ENCODE measurements at regions not wholly inside any gene's neighbourhood (a gene's known extent, or its start where the extent isn't known, plus 50 kb on each side); places are given as distances from the start of the nearest gene placed in this dataset.
"Not testable (repeated sequence)": the region's sequence is repeated elsewhere in the genome, so short reads cannot be mapped to it uniquely, and the experiment has no call there.

DNA sequence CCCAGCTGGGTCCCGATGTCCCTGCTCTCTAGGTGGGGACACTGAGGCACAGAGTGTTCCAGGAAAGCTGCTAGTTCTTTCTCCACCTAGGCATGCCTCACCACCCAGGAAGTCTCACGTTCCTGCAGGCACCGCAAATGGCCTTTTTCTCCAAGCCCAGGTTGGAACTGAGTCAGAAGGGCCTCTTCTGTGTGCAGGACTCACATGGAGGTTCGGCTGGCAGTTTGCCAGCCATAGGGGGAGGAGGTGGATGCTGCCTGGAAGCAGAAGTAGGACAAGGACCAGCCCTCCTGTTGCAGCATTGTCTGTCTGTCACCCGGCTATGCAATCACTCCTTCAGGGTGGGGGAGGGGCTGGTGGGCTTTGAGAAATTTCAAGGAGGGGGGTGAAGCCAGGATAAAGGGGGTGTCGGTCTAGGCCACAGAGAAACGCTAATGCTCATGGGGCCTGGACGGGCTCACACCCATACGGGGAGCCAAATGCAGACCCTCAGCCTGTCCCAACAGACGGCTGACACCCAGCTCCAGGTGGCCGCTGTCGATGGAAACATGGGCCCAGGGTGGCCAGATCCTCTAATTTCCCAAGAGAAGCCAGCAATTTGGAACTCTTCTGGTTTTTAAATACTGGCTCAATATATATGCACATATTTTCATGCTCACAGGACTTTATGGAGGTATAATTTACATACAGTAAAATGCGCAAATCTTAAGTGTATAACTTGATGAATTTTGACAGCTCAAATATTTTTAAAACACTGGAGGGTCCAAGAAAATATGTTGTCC lies 120.5 kb downstream of the PHETA1 start:
- no peak for DNase-seq (ENCODE audit: low read depth)

DNA sequence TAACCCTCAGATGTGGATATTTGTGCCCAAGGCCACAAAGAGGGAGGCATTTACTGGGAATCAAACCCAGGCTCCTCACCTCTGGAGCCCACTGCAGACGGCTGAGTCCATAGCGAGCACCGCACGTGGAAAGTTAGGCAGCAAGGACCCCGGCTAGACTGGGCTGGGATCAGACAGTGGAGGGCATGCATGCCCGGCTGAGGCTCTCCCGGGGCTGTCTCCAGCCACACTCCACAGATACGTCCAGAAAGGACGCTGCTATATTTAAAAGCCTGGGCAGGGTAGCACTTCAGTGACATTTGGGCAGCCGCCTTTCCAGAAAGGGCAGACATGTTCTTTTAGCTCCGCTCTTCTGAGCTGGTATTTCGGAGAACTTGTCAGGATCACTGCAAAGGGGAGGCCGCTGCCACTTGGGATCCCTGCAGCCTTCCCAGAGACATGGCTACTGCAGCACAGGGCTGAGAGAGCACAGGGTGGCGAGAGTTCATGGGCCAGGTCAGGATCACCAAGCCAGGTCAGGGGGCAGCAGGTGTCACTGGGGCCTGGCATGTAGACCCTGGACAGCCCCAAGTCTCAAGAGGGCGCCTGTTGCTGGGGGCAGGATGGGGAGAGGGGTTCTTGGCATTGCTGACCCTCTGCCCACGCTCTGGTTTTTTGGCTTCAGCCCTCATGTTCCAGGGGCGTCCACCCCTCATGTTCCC lies 121.7 kb downstream of the PHETA1 start:
- no peak for DNase-seq (ENCODE audit: low read depth)

DNA sequence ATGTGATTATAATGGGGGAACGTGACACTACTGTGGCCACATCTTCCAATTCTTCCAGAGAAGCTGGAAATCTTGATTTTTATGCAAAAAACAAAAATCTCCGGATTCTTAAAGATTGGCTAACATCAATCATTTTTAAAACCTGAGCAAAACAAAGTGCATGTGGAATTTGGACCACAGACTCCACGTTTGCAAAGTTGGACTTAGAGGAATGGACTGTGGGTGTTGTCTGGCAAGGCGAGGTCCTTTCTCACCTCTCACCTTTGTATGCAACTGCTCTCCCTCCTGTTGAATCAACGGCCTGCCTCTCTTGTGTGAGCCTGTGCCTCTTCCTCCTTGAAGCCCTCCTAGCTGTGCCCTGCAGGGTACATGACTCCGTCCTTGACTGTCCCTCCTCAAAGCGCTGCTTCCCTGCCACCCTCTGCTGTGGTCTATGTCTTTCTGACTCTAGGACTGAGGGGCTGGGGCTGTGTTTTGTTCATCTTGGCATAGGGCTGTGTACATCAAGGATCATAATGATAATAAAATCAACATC lies 122.4 kb downstream of the PHETA1 start:
- no peak for DNase-seq (ENCODE audit: low read depth)

DNA sequence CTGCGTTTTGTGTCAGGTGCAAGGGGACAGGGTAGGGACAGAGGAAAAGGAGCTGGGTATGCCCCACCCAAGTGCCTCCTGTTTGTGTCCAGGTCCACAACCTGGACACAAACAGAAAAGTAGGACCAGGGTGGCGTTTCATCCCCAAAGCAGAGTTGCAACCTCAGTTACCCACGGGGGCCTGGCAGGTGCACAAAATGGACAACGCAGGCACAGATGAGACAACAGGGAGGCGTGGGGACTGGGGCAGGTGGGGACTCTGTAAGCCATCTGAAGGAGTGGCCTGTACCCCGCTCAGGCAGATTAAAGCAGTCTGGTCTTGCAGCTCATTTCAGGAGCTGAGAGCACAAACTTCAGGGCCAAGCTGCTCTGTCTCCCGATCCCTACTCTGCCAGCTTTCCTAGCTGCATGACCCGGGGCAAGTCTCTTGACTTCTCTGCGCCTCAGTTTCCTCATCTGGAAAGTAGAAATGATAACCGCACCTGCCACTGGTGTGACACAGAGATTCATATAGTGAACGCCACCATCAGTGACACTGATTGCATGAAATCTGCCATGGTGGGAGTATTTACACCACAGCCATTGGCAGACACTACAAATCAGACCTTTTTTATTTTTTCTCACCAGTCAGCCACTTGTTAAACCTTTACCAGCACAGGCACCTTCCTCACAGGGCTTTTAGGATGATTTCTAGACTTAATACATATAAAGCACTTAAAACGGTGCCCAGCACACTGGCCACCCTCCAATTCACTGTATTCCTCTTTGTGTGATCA lies 123.0 kb downstream of the PHETA1 start:
- no peak for DNase-seq (ENCODE audit: low read depth)

DNA sequence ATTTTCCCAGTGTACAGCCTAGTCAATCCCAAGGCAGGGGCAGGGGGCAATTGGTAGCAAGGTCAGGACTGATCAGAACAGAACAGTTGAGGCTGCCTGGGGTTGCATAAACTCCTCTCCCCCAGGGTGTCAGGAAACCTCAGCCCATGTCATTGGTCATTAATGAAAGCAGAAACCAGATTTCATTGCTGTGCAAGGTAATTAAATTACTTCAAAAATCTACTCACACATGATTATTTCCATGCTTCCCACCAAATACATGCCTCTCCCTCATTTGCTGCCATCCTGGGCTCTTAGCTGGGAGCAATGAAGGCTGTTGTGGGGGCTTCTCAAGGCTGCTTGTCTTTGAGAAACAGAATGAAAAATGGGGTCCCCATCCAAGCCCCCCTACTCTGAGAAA lies 124.2 kb downstream of the PHETA1 start:
- no peak for DNase-seq (ENCODE audit: low read depth)

DNA sequence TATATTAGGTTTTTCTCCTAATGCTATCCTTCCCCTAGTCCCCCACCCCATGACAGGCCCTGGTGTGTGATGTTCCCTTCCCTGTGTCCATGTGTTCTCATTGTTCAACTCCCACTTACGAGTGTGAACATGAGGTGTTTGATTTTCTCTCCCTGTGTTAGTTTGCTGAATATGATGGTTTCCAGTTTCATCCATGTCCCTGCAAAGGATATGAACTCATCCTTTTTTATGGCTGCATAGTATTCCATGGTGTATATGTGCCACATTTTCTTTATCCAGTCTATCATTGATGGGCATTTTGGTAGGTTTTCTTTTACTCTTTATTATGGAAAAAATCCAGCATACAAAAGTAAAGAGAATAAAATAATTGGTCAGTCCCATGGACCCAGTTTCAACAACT lies 126.1 kb downstream of the PHETA1 start:
- not testable (repeated sequence) for DNase-seq (ENCODE audit: low read depth)

DNA sequence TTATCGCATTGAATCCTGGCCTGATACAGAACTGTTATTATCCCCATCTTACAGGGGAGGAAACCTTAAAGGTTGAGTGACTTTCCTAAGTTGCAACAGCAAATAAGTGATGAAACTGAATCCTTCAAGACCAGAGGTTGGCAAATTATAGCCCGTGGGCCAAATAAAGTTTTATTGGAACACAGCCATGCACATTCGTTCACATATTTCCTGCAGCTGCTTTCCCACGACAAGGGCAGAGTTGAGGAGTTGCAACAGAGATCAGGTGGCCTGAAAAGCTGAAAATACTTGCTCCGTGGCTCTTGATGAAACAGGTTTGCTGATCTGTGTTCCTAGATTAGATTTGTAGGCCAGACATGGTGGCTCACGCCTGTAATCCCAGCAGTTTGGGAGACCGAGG lies 126.7 kb downstream of the PHETA1 start:
- no peak for DNase-seq (ENCODE audit: low read depth)

DNA sequence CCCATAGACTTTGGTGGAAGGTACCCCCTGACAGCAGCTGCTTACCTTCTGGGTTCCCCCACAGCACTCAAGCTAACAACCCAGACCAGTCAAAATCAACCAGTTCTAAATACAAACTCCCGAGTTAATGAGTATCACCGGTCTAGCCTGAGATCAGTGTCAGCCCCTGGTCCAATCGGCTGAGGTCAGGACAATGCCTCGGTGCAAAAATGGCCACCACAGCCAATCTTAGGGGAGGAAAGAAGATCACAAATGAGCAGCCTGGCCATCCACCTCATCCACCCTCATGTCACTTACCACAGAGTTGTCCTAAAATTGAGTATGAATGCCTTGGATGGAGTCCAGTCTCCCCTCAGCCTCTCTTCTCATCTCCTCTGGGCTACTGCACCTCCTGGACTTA lies 128.5 kb downstream of the PHETA1 start:
- no peak for DNase-seq (ENCODE audit: low read depth)

DNA sequence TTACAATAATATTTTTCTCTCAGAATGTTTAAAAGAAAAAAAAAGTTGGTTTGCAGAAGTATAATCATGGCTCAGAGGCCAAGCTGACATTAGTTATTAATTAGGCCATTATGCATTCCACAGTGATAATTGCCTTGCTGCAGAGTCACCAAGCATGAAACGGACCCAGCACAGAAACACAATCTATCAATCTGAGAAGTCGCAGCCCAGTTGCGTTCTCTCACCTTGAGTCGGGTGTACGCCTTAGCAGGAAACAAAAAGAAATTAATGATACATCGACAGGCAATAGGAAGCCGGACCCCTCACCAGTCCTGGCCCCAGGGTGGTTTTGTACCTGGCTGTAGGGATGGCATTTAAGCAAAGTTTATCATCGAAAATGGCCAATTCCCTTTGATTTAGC lies 129.7 kb downstream of the PHETA1 start:
- DNase-seq (ENCODE audit: low read depth) = no peak

DNA sequence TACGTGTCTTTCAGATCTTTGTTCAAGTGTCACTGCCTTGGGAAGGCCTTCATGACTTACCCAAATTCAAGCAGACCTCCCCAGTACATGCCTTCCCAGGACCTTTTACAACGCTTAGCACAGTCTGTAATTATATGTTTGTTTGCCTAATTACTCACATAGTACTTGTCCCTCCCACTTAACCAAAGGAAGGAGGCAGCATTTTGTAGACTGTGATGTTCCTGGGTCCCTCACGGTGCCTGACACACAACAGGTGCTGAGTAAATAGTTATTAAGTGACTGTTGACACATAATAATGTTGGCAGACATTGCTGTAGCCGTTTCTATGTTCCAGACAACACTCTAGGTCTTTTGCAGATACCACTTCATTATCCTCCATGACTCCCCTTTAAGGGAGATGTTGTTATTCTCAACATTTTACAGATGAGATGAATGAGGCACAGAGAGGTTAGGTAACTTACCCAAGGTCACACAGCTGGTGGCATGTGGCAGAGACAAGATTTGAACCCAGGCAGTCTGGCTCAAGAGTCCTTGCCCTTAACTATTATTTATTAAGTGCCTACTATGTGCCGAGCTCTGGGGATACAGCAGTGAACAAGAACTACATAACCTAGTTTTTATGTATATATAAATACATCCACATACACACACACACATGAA lies 130.7 kb downstream of the PHETA1 start:
- DNase-seq (ENCODE audit: low read depth) = no peak

DNA sequence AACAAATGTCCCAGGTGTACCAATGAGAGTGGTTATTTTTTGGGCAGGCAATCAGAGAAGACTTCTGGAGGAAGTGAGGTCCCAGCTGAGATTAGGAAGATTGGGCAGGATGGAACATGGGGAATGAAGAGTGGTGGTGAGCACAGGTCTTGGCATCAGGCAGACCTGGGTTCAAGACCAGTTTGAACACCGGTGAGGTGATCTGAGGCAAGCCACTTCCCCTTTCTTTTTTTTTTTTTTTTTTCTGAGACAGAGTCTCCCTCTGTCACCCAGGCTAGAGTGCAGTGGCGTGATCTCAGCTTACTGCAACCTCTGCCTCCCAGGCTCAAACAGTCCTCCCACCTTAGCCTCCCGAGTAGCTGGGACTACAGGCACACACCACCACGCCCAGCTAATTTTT lies 134.4 kb downstream of the PHETA1 start:
- not testable (repeated sequence) for DNase-seq (ENCODE audit: low read depth)

DNA sequence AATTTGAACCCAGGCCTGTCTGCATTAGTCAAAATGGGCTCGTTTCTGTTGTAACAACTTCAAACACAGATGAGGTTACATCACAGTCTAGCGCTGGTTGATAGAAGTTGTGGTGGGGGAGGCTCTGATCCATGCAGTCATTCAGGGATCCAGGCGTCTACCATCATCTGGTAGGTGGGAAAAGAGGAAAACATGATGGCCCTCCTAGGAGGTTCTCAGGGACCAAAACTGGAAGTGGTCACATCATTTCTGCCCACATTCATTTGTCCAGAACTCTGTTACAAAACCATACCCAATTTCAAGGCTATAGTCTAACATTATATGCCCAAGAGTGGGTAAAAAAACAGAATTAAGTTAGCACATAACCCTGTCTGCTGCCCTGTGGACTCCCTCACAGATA lies 135.1 kb downstream of the PHETA1 start:
- no peak for DNase-seq (ENCODE audit: low read depth)

DNA sequence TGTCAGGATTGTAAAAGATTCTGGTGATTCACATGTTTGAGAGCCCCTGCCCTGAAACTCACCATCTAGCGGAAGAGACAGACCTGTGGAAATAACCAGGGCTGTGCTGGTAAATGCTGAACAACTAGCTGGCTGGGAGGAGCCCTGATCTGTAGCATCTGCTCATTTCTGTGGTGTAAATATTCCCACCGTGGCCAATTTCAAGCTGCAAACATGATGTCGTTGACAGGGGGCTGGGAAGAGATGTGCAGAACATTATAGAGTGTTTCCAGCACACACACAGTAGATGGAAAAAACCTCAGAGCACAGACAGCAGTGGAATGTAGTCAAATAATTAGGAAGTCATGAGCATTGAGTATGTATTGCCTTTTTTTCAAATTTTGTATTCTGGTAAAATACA lies 138.2 kb downstream of the PHETA1 start:
- no peak for DNase-seq (ENCODE audit: low read depth)

DNA sequence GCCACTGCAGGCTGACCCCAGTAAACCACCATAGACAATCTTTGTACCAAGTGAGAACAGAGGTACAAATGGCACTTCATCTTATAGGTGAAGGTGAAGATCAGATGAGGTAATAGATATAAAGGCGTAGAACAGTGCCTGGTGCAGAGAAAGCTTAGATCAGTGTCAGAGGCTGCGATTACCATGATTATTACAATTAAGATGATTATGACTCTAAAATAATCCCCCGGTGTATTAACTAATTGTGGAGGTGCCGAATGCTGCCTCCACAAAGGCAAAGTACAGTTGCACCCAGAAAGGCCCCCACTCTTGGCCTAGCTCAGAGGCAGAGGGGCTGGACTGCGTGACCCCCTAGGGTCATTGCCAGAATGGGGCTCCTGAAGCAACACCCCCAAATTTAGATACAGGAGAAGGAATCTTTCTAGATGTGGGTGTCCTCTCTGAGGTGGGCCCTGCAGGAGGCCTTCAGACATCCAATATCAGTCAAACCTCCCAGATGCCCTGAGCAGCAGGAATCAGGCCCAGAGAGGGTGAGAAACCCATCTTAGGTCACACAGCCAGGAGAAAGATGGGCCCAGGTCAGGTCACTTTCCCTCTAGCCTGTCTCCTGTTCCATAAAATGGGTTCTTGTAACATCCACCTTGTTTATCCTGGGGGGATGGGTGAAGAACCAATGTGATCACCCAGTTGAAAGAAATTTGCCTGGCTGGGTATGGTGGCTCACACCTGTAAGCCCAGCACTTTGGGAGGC lies 139.8 kb downstream of the PHETA1 start:
- no peak for DNase-seq (ENCODE audit: low read depth)

DNA sequence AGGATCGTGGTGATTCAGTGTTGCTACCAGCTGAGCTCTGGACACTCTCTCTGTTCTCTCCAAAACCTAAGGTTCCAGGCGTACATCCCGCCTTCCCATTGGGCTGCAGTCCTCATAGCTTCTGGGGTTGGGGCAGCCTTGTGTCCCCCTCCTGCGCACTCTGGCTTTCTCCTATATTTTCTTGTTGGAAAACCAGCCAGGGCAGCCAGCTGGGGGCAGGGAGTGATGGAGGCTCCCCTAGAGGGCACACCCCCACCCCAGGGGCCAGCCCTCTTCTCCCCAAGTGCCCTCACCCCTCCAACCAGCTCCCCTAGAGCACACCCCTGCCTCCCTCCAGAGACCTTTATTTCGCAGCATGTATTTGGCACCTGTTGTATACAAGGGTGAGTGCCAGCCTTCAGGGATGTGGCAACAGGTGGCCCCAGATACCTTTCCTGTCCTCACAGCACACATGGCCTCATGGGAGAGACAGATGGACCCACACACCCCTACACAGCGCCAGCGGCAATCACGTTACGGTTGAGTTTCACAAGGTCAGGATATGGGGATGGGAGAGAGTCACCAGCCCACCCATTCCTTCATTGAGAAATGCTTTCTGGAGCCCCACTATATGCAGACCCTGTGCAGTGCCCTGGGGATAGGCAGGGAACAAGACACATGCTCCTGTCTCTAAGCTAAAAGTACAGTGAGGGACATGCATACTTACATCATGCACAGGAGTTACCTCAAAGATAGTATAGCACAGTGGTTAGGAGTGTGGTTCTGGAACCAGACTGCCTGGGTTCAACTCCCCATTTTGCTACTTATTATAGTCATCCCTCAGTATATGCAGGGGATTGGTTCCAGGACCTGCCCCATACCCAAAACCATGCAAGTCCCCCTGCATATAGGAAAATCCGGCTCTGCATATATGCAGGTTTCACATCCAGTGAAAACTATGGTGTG lies 141.1 kb downstream of the PHETA1 start:
- no peak for DNase-seq (ENCODE audit: low read depth)

DNA sequence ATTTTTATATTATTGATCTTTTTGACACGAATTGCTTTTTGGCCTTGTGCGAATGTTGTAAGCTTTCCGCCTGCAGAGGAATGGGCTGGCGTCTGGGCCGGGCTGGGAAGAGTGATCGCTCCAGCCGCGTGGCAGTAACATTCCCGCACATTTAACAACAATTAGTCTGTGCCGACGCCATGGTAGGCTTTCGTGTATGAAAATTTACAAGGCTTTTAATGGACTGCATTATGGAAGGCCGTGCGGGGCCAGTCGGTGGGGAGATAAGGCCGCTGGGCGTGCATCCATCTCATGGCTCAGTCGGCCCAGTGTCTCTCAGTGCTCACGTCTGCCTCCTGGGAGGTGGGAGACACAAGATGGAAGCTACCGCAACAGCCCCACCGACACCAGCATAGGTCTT lies 142.2 kb downstream of the PHETA1 start:
- no peak for DNase-seq (ENCODE audit: low read depth)

DNA sequence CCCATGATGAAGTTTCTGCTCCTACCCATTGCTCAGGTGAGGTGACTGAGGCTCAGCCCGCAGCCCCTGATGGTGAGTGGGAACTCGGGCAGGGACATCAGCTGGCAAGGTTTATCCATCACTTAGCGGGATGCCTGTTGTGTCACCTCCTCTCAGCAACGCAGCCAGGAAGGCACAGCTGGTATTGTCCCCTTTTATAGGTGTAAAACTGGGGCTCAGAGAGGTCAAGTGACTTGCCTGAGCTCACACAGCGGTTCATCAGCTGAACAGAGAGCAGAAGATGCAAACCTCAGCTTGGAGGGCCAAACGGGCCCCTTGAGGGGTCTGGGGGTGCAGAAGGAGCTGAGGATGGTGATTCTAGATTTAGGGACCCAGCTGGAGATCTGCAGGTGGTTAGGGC lies 143.6 kb downstream of the PHETA1 start:
- no peak for DNase-seq (ENCODE audit: low read depth)

DNA sequence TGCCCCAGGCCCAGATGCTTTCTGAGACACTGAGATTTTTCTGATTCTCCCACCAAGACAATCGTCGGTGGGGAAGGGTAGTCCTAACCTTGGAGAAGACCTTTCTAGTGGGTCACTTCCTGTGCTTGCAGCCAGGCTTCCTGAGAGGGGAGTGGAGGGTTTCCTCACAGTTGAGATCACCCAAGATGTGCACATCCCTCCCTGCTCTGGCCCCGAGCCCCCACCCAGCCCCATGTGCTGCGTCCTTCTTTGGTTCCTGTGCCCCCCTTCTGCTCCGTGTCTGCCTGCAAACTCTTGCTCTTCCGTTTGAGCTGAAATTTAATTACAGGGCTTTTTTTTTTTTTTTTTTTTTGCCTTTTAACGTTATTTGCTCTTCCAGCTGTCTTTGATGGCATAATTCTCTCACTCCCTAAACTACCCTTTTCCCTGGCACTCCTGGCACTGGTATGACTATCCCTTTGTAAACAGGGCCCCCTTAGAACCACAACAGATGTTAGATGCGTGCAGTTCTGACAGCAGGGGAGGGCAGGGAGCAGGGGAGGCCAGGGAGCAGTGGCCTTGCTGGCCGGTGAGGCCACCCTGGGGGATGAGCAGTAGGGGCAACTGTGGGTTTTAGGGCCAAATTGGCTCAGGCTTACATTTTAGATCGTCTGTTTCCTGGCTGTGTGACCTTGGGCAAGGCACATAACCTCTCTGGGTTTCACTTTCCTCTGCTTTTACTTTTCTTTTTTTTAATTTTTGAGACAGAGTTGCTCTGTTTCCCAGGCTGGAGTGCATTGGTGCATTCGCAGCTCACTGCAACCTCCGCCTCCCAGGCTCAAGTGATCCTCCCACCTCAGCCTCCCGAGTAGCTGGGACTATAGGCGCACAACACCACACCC lies 144.5 kb downstream of the PHETA1 start:
- DNase-seq (ENCODE audit: low read depth) = no peak

DNA sequence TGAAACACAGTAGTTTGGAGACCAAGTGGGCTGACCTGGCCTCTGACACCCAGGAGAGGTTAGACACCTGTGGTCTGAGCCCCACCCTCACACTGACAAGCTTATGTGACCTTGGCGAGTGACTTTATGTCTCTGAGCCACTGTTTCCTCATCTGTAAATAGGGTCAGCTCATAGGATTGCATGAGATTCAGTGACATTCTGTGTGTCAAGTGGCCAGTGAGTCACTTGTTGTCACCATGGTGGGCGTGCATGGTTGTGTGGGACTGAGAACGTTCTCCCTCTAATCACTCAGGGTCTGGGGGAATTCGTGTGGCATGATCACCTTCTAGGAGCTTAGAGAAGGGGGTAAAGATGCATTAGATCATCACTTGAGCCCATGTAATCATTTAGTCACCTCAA lies 146.4 kb downstream of the PHETA1 start:
- no peak for DNase-seq (ENCODE audit: low read depth)

Data from activated T-cell treated with anti-CD3 and anti-CD28 coated beads for 48 hours (primary cell).